H1 (cell line): ENCODE measurements at regions not wholly inside any gene's neighbourhood (a gene's known extent, or its start where the extent isn't known, plus 50 kb on each side); places are given as distances from the start of the nearest gene placed in this dataset.

Experiments used
- EZH2 ChIP-seq: fragments of 200-600 bp; sonication (generic); IDR thresholded peaks from 2 replicates; pipeline ENCODE4 v1.7.1; 2012; ENCODE audit warnings: low read depth, mild to moderate bottlenecking, moderate library complexity, low read length, inconsistent platforms; ENCODE audit not compliant: severe bottlenecking
- PHF8 ChIP-seq: fragments of 200-600 bp; sonication (generic); conservative IDR thresholded peaks from 2 replicates; pipeline ENCODE4 v1.7.1; 2012; ENCODE audit warnings: low read depth, mild to moderate bottlenecking, inconsistent platforms, low read length, moderate library complexity
- ZNF274 ChIP-seq: IDR thresholded peaks from 2 replicates; pipeline ENCODE4 v1.7.0; 2012; ENCODE audit warnings: low read length, borderline replicate concordance; ENCODE audit errors: extremely low read depth
- TF ChIP-seq, protein P1 (sequence below): IDR thresholded peaks from 2 replicates; pipeline ENCODE4 v1.6.1; 2012; ENCODE audit warnings: inconsistent platforms

GRCh38 chr4:128517739-128518510, 230.3 kb upstream of the PGRMC2 start (continued):
- no peak for TF ChIP-seq EZH2
- TF ChIP-seq PHF8, result no peak
- no peak for TF ChIP-seq ZNF274
- TF ChIP-seq, protein P1, sequence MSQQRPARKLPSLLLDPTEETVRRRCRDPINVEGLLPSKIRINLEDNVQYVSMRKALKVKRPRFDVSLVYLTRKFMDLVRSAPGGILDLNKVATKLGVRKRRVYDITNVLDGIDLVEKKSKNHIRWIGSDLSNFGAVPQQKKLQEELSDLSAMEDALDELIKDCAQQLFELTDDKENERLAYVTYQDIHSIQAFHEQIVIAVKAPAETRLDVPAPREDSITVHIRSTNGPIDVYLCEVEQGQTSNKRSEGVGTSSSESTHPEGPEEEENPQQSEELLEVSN, result no peak
- TF ChIP-seq, all 59 proteins: peak for 2
